GM19397 (cell line): ENCODE measurements at regions not wholly inside any gene's neighbourhood (a gene's known extent, or its start where the extent isn't known, plus 50 kb on each side); places are given as distances from the start of the nearest gene placed in this dataset.
"Not testable (repeated sequence)": the region's sequence is repeated elsewhere in the genome, so short reads cannot be mapped to it uniquely, and the experiment has no call there.

Experiments
- ATAC-seq: cut with Tn5 transposase; IDR thresholded peaks from one replicate; pipeline ENCODE4 v1.9.1; 2021; ENCODE audit warnings: mild to moderate bottlenecking, moderate library complexity; ENCODE audit not compliant: unreplicated experiment

DNA sequence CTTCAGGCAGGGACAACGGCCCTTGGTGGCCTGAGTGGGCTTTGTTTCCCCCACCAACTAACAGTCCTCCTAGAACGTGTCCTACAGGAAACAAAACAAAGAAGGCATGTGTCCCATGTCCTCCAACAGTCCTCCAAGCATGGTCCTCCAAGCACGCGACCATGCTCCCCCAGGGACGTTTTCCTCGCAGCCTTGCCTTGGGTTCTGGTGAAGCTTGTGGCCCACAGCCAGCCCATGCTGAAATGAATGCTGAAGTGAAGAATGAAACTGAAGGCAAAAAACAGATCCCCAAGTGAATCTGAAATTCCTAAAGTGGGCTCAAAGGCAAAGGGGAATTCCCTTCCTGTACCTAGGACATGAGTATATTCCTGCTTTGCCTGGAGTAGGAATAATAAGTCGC lies 176.6 kb downstream of the JCAD start:
- ATAC-seq, result no peak

DNA sequence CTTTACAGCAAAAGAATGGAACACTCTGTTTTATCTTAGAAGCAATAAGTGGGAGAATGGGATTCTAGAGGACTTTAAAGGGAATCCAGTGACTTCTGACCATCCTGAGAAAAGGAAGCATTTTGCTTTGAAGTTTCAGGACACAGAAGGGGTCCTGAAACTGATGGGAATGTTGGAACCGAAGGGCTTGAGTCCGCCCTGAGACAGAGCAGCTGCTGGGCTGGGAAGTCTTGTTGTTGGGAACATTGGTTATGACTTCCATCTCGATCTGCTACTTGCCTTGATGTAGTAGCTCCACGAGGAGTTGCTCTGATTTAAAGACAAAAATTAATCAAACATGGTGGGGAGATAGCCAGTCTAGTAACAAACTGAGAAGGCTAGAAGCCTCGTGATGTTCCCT lies 177.6 kb downstream of the JCAD start:
- ATAC-seq, result no peak

DNA sequence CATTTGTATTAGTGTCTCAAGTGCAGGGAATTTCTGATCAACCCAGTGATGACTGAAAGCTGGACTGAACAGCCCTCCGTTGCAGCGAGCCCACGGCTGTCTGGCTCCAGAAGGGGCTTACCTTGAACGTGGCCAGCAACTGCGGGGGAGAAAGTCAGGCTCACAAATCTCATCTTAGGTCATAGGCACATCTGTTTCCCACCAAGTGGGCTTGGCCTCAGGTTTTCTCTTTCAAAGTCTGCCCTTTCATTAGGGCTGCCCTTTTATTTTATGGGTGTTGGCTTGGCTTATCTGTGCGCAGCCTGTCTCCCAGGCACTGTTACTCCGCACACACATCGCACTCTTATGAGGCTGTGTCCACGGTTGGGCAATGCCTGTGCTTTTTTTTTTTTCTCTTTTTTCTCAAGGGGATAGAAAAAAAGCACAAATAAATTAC lies 178.0 kb downstream of the JCAD start:
- ATAC-seq, result no peak

DNA sequence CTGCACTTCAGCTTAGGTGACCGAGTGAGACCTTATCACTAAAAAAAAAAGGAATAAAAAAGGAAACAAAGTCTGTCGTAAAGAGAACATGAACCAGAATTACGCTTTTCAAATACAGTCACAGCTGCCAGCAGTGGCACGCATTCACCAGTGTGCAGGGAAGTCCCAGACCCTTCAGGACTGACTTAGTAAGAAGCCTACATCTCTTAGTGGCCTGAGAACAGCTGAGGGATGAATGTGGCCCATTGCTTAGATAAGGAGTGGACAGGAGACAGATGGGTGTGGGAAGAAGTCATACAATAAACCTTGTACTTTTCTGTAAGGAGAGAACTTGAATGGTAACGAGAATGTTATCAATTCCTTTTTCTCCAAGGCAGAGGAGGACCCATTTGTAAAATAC lies 178.5 kb downstream of the JCAD start:
- no peak for ATAC-seq

DNA sequence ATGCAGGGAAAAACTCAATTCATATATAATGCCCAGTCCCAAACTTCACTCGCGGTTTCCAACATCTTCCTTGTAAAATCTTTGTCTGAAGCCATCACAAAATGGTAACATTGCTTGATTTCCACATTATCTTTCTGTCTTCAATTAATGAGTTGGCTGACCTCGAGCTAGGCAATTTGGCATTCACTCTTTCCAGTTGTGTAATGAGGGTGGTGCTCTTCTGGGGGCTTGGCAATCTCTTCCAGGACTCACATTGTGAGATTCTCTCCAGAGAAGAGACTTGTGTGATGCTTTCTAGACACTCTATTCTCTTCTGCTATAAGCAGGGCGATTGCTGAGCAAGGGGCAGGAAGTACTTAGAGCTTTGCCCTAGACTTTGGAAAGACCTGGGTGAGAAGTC lies 179.5 kb downstream of the JCAD start:
- no peak for ATAC-seq

DNA sequence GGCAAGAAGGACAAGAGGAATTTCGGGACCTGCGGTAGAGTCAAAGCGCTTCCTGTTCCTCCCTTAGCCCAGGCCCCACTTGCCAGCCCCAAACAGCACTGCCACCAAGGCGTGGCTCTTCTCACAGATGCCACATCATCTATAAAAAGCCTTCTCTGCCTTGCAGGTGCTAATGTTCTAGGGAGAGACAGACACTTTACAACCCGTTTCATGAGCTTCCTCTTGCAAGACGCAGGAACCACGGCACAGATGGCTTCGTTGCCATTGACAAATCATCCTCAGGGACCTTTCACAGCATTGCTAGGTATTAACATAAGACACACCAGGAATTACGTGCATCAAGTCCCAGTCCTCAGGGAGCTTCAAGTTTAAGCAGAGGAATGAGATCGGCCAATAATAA lies 180.9 kb downstream of the JCAD start:
- no peak for ATAC-seq

DNA sequence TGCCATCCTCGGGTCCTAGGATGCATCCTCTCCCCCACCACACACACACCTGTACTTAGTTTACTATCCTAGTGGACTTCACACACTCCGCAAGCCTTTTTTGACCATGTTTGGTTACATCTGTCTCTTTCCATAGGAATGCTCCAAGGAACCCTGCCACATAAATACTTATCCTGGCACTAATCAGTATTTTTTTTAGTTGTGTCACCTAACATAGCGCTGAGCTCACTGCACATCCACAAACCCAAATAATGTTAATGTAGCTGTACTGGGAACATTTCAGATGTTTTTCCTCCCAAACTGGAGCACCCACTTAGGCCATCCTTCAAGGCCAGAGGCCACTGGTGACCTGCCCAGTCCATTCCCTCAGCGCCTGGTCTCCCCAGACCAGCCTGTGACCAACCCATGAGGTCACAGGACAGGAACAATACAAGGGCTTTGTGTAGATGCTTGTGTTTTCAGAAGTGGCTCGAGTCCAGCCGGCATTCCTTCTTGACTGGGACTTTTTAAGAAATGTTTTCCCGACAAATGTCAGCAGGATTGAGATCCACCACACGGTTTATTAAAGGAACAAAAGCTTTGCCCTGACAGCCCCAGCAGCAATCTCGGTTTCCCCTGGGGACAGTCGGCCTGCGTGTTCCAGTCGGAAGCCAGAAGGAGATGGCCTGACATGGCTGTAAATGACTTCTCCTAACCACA lies 181.4 kb downstream of the JCAD start:
- no peak for ATAC-seq

DNA sequence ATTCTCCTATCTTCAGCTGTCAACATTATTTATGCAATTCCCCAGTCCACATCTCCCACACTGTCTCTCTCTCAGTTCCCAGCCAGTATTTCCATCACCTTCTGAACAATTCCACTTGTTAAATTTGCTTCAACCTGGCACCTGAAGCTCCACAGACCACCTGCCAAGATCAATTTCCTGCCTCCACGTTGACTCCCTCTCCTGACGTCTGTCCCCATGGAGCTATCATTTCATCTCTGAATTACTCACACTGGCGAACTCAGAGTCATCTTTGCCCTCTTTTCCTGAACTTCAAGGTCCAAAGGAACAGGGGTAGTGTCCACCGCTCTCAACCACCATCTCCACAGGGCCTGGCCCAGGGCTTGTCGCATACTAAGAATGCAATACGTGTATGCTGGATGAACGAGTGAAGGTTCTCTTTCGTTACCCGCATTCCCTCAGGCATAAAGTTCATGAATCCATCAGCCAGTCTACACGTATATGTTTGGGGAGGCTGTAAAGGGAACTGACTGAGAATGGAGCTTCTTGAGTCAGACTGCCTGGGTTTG lies 183.3 kb downstream of the JCAD start:
- ATAC-seq, result no peak

DNA sequence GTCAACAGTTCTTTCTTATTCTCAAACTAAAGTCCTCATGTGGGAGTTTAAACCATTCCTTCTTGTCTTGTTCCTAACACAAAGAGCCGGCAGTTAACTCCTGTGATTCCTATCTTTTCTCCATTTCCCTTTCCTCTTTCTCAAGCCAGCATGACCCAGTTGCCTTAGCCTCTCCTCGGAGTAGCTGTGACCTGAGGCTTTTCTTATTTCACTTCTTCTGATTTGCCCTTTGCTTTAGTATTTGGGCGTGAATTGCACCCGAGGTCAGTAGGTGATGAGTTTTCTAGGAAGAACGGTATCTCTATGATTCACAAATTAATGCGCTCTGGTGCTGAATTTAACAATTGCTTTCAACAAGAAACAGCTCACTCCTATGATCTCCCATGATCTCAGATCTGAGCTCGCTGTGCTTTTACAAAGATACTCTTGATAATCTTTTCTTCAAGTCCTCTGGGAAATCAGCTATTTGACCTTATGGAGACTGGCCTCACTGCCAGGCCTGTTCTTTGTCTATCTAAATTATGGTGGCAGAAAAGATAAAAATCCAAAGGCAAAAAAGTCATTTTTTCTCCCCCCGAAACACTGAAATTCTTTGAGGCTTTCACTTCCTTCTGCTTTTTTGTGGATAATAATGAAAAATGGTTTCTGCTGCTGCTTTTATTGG lies 184.6 kb downstream of the JCAD start:
- ATAC-seq, result no peak

DNA sequence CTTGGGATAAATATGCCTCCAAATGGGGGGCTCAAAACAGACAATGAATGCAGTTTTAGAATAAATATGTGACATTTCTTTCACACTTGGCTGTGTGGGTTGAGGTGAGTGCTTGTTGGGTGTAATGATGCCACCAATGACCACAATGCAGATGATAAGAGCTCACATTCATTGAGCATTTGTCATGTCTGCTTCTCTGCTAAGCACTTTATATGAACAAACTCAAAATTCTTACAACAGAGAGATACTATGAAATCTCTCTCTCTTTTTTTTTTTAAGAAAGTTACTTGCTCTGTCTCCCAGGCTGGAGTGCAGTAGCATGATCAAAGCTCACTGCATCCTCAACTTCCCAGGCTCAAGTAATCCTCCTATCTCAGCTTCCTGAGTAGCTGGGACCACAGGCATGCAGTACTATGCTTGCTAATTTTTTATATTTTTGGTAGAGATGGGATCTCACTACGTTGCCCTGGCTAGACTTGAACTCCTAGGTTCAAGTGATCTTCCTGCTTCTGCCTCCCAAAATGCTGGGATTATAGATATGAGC lies 185.4 kb downstream of the JCAD start:
- no peak for ATAC-seq

DNA sequence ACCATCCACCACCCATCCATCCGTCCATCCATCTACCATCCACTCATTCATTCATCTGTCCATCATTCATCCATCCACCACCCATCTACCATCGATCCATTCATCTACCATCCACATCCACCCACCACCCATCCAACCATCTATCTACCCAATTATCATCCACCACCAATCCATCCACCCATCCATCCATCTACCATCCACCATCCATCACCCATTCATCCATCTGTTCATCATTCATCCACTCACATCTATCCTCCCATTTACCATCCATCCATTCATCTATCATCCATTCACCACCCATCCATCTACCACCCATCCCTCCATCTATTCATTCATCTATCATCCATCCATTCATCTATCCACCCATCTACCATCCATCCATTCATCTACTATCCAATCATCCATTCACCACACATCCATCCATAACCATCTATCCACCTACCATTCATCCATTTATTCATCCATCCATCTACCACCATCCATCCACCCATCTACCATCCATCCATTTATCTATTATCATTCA lies 188.8 kb downstream of the JCAD start:
- ATAC-seq, result no peak

DNA sequence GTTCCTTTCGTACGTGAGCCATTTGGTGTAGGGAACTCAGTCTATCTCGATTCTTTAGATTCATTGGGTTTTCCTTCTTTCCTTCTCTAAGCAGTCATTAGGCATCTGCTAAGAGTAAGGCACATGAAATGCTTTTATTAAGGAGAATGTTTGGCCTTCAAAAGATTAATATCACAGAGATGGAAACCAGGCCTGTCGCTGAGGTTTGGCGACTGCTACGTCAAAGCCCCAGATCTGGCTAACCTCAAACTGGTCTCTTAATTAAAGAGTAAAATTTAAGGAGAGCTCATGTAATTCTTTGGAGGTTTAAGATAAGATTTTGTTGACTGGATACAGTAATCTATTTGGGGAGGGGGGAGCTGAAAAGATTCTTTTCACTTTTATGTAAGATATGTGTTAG lies 189.8 kb downstream of the JCAD start:
- ATAC-seq, result no peak

DNA sequence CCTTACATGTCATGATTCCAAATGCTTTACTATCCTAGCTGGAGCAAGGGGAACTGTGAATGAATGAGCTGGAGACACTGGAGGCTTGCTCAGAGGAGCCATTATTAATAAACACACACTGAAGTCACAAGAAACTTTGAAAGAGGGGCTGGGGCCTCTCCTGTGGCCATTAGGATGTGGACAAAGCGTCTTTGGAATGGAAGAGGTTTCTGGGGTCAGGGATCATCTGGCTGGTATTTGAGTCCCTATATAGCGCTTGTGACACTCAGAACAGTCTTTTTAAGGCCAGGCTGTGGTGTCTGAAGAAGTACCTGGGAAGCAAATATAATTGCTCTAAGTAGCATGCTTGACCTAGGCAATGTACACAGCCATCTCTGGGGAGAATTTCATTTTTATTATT lies 193.0 kb downstream of the JCAD start:
- ATAC-seq, result no peak

DNA sequence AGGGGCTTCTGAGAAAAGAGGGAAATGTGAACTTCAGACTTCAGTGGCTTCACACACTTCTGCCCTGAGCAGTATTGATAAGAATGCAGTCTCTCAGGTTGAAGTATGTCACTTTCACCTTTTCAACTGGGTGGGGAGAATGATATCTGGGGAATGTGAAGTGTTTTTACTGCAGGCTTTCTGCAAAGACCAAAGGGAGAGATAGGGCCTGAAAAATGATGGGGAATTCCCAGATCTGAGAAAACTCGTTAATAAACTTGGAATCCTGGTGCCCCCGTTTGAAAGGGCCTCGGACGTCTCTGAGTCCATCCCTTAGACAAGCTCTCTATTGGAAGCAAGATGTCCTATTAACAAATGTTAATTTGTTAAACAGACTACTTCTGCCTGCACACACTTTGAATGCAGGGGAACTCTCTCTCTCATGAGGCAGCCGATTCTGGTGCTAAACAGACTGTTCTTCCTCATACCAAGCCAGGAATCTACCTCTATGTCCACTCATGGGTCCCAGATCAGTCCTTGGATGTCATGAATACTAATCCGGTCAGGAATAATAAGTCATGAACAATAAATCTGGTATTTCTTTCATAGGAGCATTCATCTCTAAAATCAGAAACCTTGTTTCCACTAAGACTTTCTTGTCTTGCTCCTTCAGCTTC lies 193.6 kb downstream of the JCAD start:
- no peak for ATAC-seq

DNA sequence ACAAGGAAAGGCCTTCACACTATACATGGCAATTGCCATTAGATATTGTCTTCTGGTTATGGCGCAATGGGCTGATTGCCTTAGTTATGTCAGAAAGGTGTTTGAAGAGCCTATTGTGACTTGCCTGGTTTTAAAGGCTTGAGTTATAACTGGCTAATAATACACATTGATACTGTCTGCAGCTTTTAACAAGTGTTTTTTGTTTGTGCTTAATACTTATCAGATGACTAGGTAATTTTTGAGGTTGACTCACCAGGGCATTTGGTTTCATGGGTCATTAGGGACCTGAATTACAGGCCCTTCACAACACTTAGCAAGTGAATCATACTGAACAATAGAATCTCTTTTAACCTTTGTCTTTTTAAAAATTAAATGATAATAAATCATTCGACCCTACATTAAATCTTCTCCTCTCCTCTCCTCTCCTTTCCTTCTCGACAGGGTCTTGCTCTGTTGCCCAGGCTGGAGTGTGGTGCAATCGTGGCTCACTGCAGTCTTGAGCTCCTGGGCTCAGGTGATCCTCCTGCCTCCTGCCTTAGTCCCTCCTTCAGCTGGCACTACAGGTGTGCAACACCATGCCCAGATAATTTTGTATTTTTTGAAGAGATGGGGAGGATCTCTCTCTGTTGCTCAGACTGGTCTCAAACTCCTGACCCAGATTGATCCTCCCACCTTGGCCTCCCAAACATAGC lies 196.3 kb downstream of the JCAD start:
- no peak for ATAC-seq

DNA sequence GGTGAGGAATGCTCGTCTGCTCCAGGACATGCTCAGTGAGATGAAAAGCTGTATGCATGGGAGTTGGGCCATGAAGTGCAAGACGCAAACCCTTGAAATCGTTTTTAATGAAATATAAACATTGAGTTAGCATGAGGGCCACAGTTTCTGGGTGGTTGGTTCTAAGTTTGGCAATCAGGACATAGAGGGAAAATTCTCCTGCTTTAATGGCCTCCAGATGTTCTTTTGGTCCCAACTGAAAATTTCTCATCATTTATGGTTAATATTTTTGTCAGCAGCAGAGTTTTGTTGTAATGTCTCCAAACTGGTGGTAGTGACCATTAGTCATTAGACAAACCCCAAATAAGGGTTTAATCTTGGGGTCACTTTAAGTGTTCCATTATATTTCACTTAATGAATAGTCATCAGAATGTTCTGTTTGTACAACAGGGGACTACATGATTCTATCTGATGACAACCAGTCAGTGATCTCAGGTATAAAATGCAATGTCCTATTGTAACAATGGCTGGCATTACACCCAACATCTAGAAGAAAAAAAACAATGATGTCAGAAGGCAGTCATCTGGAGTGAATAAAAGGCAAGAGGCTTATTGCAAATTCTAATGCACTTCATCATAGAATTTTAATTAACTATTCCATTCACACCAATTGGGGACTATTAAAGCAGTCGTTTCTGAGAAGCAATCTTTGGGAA lies 197.4 kb downstream of the JCAD start:
- ATAC-seq, result no peak

DNA sequence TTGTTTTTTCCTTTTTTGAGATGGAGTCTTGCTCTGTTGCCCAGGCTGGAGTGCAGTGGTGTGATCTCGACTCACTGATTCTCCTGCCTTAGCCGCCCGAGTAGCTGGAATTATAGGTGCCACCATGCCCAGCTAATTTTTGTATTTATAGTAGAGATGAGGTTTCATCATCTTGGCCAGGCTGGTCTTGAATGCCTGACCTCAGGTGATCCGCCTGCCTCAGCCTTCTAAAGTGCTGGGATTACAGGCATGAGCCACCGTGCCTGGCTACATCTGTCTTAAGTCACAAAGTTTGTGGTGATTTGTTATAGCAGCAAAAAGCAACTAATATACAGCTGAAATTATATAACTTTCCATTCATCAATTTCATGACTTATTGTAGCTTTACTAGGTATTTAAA lies 198.2 kb downstream of the JCAD start:
- not testable (repeated sequence) for ATAC-seq

DNA sequence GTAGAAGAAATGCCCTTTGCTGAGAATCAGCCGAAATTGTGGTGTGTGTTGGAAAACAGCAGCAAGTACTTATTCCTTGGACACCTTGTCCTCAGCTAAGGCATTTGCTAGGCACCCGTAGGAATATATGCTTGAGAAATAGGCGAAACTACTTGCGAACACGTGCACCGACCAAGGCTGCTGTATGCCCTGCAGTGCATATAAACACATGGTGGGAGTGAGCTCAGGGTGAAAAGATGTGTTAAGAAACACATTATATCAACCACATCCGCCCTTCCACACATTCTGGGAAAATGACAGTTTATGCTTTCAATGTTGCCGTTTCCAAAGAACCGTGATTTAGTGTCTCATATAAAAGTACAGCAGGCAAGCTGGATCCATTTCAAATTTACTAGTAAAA lies 199.2 kb downstream of the JCAD start:
- no peak for ATAC-seq

DNA sequence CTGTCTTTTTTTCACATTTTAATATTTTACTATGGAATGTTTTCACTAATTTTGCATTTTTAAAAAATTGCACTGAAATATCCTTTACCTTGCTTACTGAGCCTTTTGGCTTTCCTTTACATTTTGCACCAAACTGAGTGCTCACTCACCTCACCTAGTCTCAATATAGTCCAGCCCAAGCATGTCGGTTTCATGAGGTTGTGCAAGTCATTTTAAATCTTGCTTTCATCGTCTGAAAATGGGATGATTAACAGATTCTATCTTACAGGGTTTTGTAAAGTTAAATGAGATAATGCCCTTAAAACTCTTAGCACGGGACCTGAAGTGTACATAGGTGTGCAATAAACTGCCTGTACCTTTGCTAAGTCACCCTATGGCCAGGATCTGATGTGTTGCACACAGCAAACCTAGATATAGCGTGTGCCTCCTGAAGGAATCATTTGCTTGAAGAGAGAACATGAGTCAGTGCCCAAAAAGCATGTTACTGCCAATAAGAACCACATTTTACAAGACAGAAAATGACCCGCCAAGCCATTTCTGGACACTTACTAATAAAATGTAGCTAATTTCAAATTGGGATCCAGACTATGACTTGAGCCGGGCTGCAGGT lies 199.8 kb downstream of the JCAD start:
- no peak for ATAC-seq

DNA sequence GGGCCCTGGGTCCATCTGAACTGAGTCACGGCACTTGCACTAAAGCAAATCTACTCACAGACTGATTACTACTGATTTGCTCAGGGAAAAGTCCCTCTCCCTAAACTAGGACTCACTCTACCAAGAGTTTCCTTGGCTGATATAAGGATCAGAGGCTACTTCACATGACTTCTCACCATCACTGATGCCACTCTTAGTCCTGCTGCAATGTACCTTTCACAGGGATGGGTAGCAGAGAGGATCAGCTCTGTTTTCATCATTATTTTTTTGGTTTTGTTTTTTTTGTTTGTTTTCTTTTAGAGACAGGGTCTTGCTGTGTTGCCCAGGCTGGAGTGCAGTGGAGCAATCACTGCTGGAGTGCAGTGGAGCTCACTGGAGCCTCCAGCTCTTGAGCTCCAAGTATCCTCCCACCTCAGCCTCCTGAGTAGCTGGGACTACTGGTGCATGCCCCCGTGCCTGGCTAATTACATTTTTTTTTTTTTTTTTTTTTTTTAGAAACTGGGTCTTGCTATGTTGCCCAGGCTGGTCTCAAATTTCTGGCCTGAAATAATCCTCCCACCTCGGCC lies 200.6 kb downstream of the JCAD start:
- no peak for ATAC-seq
